ENCODE measurements at regions not wholly inside any gene's neighbourhood (a gene's known extent, or its start where the extent isn't known, plus 50 kb on each side); places are given as distances from the start of the nearest gene placed in this dataset.

GRCh38 chr6:147666255-147666654, 157.8 kb downstream of the SAMD5 start:
- H4K20me1 ChIP-seq (ENCODE audit: insufficient read depth, low read length), result no peaks in the 10 kb centered on the region

DNA sequence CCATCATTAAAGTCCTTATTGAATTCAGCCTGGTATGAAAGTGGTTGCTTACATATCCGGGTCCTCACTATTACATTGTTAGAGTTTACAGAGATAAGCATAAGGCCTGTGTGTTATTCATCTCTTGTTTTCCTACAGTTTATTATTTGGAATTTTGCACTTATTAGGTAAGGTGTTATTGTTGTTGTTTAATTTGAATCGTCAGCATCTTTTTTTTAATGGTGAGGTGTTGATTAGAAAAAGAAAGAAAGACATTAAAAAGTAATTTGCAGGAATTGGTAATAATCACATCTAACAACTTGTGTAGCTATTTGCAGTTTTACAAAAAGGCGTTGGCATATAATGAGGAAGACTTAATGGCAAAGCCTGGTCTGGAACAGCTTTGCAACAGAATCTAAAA, 158.6 kb downstream of the SAMD5 start:
- H3K9me2 ChIP-seq (ENCODE audit: low read depth, low read length), result no peaks in the 10 kb centered on the region
- H3K27ac ChIP-seq (ENCODE audit: low read depth, low read length, poor library complexity, severe bottlenecking), result no peak overlapping the region
- H3F3A ChIP-seq (ENCODE audit: insufficient read depth, low read length), result no peaks in the 10 kb centered on the region
- H3K79me2 ChIP-seq (ENCODE audit: insufficient read depth, low read length), result no peaks in the 10 kb centered on the region
- no peaks in the 10 kb centered on the region for H3K36me3 ChIP-seq (ENCODE audit: insufficient read depth, low read length)
- TF ChIP-seq, protein P1, sequence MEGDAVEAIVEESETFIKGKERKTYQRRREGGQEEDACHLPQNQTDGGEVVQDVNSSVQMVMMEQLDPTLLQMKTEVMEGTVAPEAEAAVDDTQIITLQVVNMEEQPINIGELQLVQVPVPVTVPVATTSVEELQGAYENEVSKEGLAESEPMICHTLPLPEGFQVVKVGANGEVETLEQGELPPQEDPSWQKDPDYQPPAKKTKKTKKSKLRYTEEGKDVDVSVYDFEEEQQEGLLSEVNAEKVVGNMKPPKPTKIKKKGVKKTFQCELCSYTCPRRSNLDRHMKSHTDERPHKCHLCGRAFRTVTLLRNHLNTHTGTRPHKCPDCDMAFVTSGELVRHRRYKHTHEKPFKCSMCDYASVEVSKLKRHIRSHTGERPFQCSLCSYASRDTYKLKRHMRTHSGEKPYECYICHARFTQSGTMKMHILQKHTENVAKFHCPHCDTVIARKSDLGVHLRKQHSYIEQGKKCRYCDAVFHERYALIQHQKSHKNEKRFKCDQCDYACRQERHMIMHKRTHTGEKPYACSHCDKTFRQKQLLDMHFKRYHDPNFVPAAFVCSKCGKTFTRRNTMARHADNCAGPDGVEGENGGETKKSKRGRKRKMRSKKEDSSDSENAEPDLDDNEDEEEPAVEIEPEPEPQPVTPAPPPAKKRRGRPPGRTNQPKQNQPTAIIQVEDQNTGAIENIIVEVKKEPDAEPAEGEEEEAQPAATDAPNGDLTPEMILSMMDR (IDR thresholded peaks at IDR 0.05; ENCODE audit: low read length), result no peak
- TF ChIP-seq EZH2 (IDR thresholded peaks at IDR 0.05; ENCODE audit: borderline replicate concordance, low read length), result no peak
- H3K9me3 ChIP-seq (ENCODE audit: low read length), result no peaks in the 10 kb centered on the region
- no peaks in the 10 kb centered on the region for H3K4me1 ChIP-seq (ENCODE audit: insufficient read depth, low read length, severe bottlenecking)
- no peak overlapping the region for H3K4me3 ChIP-seq (ENCODE audit: low read depth, low read length, poor library complexity, severe bottlenecking)
- H4K20me1 ChIP-seq (ENCODE audit: insufficient read depth, low read length), result no peaks in the 10 kb centered on the region
- H3K27me3 ChIP-seq (ENCODE audit: insufficient read depth, low read length), result no peaks in the 10 kb centered on the region
- H2AFZ ChIP-seq (ENCODE audit: low read length), result no peak overlapping the region
- H3K4me2 ChIP-seq (ENCODE audit: low read length), result no peak overlapping the region
- H3K9ac ChIP-seq (ENCODE audit: low read length), result no peak overlapping the region

More at GRCh38 chr6:147666255-147666654, 157.8 kb downstream of the SAMD5 start:
- H3K9ac ChIP-seq (ENCODE audit: low read length), result no peak overlapping the region
- H3K27ac ChIP-seq (ENCODE audit: low read depth, low read length, poor library complexity, severe bottlenecking), result no peak overlapping the region
- TF ChIP-seq EZH2 (IDR thresholded peaks at IDR 0.05; ENCODE audit: borderline replicate concordance, low read length), result no peak
- TF ChIP-seq, protein P1 (IDR thresholded peaks at IDR 0.05; ENCODE audit: low read length), result no peak
- no peaks in the 10 kb centered on the region for H3K36me3 ChIP-seq (ENCODE audit: insufficient read depth, low read length)
- H3K4me3 ChIP-seq (ENCODE audit: low read depth, low read length, poor library complexity, severe bottlenecking), result no peak overlapping the region
- no peak overlapping the region for H2AFZ ChIP-seq (ENCODE audit: low read length)
- H3K9me2 ChIP-seq (ENCODE audit: low read depth, low read length), result no peaks in the 10 kb centered on the region
- H3K9me3 ChIP-seq (ENCODE audit: low read length), result no peaks in the 10 kb centered on the region
- no peaks in the 10 kb centered on the region for H3K4me1 ChIP-seq (ENCODE audit: insufficient read depth, low read length, severe bottlenecking)
- no peaks in the 10 kb centered on the region for H3K27me3 ChIP-seq (ENCODE audit: insufficient read depth, low read length)
- H3K79me2 ChIP-seq (ENCODE audit: insufficient read depth, low read length), result no peaks in the 10 kb centered on the region
- no peak overlapping the region for H3K4me2 ChIP-seq (ENCODE audit: low read length)
- no peaks in the 10 kb centered on the region for H3F3A ChIP-seq (ENCODE audit: insufficient read depth, low read length)

DNA sequence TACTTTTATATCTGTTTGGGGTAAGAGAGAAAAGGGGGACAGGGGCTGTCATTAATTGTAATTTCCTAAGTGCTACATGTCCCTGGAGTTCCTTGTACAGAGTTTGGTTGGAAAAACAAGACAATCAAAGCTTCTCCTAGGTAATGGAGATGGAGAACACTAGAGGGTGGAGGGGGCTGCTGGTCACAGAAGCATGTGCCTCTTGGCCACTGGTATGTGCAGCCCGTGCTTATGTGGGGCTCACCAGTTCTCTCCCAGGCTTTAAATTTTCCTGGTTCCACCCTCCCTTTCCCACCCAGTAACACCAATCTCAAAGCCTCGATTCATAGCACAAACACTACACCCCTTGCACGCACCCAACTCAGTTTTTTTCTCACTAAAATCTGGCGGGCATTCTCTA, 165.6 kb downstream of the SAMD5 start:
- H3K4me1 ChIP-seq (ENCODE audit: insufficient read depth, low read length, severe bottlenecking), result no peaks in the 10 kb centered on the region
- H3K79me2 ChIP-seq (ENCODE audit: insufficient read depth, low read length), result no peaks in the 10 kb centered on the region
- H3K4me2 ChIP-seq (ENCODE audit: low read length), result no peak overlapping the region
- no peaks in the 10 kb centered on the region for H3K27me3 ChIP-seq (ENCODE audit: insufficient read depth, low read length)
- no peaks in the 10 kb centered on the region for H3K9me2 ChIP-seq (ENCODE audit: low read depth, low read length)
- H3K36me3 ChIP-seq (ENCODE audit: insufficient read depth, low read length), result no peaks in the 10 kb centered on the region
- H3F3A ChIP-seq (ENCODE audit: insufficient read depth, low read length), result no peaks in the 10 kb centered on the region
- H3K27ac ChIP-seq (ENCODE audit: low read depth, low read length, poor library complexity, severe bottlenecking), result no peak overlapping the region
- H4K20me1 ChIP-seq (ENCODE audit: insufficient read depth, low read length), result no peaks in the 10 kb centered on the region
- H3K9me3 ChIP-seq (ENCODE audit: low read length), result no peaks in the 10 kb centered on the region
- H3K4me3 ChIP-seq (ENCODE audit: low read depth, low read length, poor library complexity, severe bottlenecking), result no peak overlapping the region
- H3K9ac ChIP-seq (ENCODE audit: low read length), result no peak overlapping the region
- H2AFZ ChIP-seq (ENCODE audit: low read length), result no peak overlapping the region
- TF ChIP-seq EZH2 (IDR thresholded peaks at IDR 0.05; ENCODE audit: borderline replicate concordance, low read length), result no peak
- TF ChIP-seq, protein P1 (IDR thresholded peaks at IDR 0.05; ENCODE audit: low read length), result no peak

Measured in OCI-LY1 (cell line).